H9 (cell line): ENCODE measurements at regions not wholly inside any gene's neighbourhood (a gene's known extent, or its start where the extent isn't known, plus 50 kb on each side); places are given as distances from the start of the nearest gene placed in this dataset.

Experiments used
- DNase-seq: peaks from one replicate; pipeline ENCODE4 v3.0.0-alpha.2; 2017
- H2AFZ ChIP-seq: one replicate; pipeline ENCODE4 v1.6.1; 2013; ENCODE audit warnings: mild to moderate bottlenecking, low read length, control low read depth, moderate library complexity
- H2AK5ac ChIP-seq: 2 replicates; pipeline ENCODE4 v1.6.1; 2013; ENCODE audit warnings: low read length, control low read depth, mixed read lengths; ENCODE audit not compliant: insufficient read length
- H2BK120ac ChIP-seq: one replicate; pipeline ENCODE4 v1.6.1; 2013; ENCODE audit warnings: low read depth, mild to moderate bottlenecking, low read length, control low read depth, inconsistent platforms; ENCODE audit not compliant: poor library complexity, severe bottlenecking
- H2BK12ac ChIP-seq: 2 replicates; pipeline ENCODE4 v1.6.1; 2013; ENCODE audit warnings: low read length, control low read depth, mixed read lengths, low read depth; ENCODE audit not compliant: insufficient read length
- H2BK15ac ChIP-seq: 2 replicates; pipeline ENCODE4 v1.6.1; 2013; ENCODE audit warnings: low read depth, low read length, control low read depth
- H2BK20ac ChIP-seq: one replicate; pipeline ENCODE4 v1.6.1; 2013; ENCODE audit warnings: low read depth, mild to moderate bottlenecking, low read length, control low read depth, inconsistent platforms; ENCODE audit not compliant: poor library complexity, severe bottlenecking
- H2BK5ac ChIP-seq: 2 replicates; pipeline ENCODE4 v1.6.1; 2013; ENCODE audit warnings: low read length, control low read depth, mixed read lengths; ENCODE audit not compliant: insufficient read length
- H3K14ac ChIP-seq: 2 replicates; pipeline ENCODE4 v1.6.1; 2013; ENCODE audit warnings: low read length, control low read depth; ENCODE audit not compliant: insufficient read depth
- H3K18ac ChIP-seq: 2 replicates; pipeline ENCODE4 v1.6.1; 2013; ENCODE audit warnings: low read depth, mild to moderate bottlenecking, mixed read lengths, low read length, control low read depth; ENCODE audit not compliant: insufficient read length
- H3K23ac ChIP-seq: 2 replicates; pipeline ENCODE4 v1.6.1; 2013; ENCODE audit warnings: low read length, control low read depth, mixed read lengths, low read depth; ENCODE audit not compliant: insufficient read length
- H3K23me2 ChIP-seq: 2 replicates; pipeline ENCODE4 v1.6.1; 2013; ENCODE audit warnings: low read depth, mild to moderate bottlenecking, mixed read lengths, low read length, control low read depth; ENCODE audit not compliant: insufficient read length, poor library complexity, severe bottlenecking
- H3K27ac ChIP-seq: 2 replicates; pipeline ENCODE4 v1.5.1; 2013; ENCODE audit warnings: low read length, control low read depth, mixed read lengths, low read depth; ENCODE audit not compliant: insufficient read length
- H3K27me3 ChIP-seq: 2 replicates; pipeline ENCODE4 v1.6.1; 2013; ENCODE audit warnings: low read length, control low read depth, inconsistent platforms; ENCODE audit not compliant: insufficient read depth
- H3K4ac ChIP-seq: 2 replicates; pipeline ENCODE4 v1.6.1; 2013; ENCODE audit warnings: low read depth, mild to moderate bottlenecking, control low read depth, inconsistent platforms, low read length, moderate library complexity
- H3K4me1 ChIP-seq: 2 replicates; pipeline ENCODE4 v1.6.1; 2013; ENCODE audit warnings: low read length, control low read depth, inconsistent platforms; ENCODE audit not compliant: insufficient read depth
- H3K4me2 ChIP-seq: 2 replicates; pipeline ENCODE4 v1.6.1; 2013; ENCODE audit warnings: low read length, control low read depth, mixed read lengths; ENCODE audit not compliant: insufficient read length, insufficient read depth
- H3K56ac ChIP-seq: 2 replicates; pipeline ENCODE4 v1.6.1; 2013; ENCODE audit warnings: low read depth, mild to moderate bottlenecking, mixed read lengths, low read length, control low read depth; ENCODE audit not compliant: insufficient read length
- H3K79me1 ChIP-seq: 2 replicates; pipeline ENCODE4 v1.6.1; 2013; ENCODE audit warnings: low read depth, mild to moderate bottlenecking, moderate library complexity, low read length, control low read depth, inconsistent platforms; ENCODE audit not compliant: insufficient read depth, poor library complexity, severe bottlenecking
- H3K79me2 ChIP-seq: 2 replicates; pipeline ENCODE4 v1.6.1; 2013; ENCODE audit warnings: low read length, control low read depth, inconsistent platforms; ENCODE audit not compliant: insufficient read depth
- H3K9ac ChIP-seq: 2 replicates; pipeline ENCODE4 v1.6.1; 2013; ENCODE audit warnings: low read length, control low read depth, mixed read lengths; ENCODE audit not compliant: insufficient read length; ENCODE audit errors: extremely low read depth
- H3K9me3 ChIP-seq: one replicate; pipeline ENCODE4 v1.6.1; 2013; ENCODE audit warnings: low read depth, low read length, inconsistent platforms; ENCODE audit not compliant: control insufficient read depth
- H3T11ph ChIP-seq: one replicate; pipeline ENCODE4 v1.6.1; 2013; ENCODE audit warnings: mild to moderate bottlenecking, low read length, control low read depth, inconsistent platforms
- H4K20me1 ChIP-seq: one replicate; pipeline ENCODE4 v1.6.1; 2013; ENCODE audit not compliant: control insufficient read depth, insufficient read length, insufficient read depth
- H4K5ac ChIP-seq: 2 replicates; pipeline ENCODE4 v1.6.1; 2013; ENCODE audit warnings: low read depth, mild to moderate bottlenecking, mixed read lengths, low read length, control low read depth; ENCODE audit not compliant: insufficient read length
- H4K8ac ChIP-seq: replicated peaks from 2 replicates; pipeline ENCODE4 v1.6.1; 2013; ENCODE audit warnings: low read length, control low read depth, mixed read lengths, low read depth; ENCODE audit not compliant: insufficient read length
- H4K91ac ChIP-seq: 2 replicates; pipeline ENCODE4 v1.6.1; 2013; ENCODE audit warnings: low read depth, mild to moderate bottlenecking, moderate library complexity, mixed read lengths, low read length, control low read depth; ENCODE audit not compliant: insufficient read length
- H3K27ac Mint-ChIP-seq, 3 experiments: 2 replicates in 2 of 3; 3 replicates in 1 of 3; pipeline ENCODE4 v1.8.0; 2020 to 2021; ENCODE audit warnings: mixed read lengths in 3 of 3, mild to moderate bottlenecking in 1 of 3, moderate library complexity in 1 of 3
- H3K27me3 Mint-ChIP-seq: 2 replicates; pipeline ENCODE4 v1.8.0; 2021; ENCODE audit warnings: low read depth, mild to moderate bottlenecking, moderate library complexity, mixed read lengths
- H3K36me3 Mint-ChIP-seq, 3 experiments: 2 replicates in 2 of 3; 3 replicates in 1 of 3; pipeline ENCODE4 v1.8.0; 2020 to 2021; ENCODE audit warnings: low read depth in 3 of 3, mixed read lengths in 3 of 3; ENCODE audit not compliant: insufficient read depth in 1 of 3
- H3K4me1 Mint-ChIP-seq, 2 experiments: 2 replicates each; pipeline ENCODE4 v1.8.0; 2020; ENCODE audit warnings: mixed read lengths in 2 of 2
- H3K4me3 Mint-ChIP-seq, 2 experiments: 2 replicates in 1 of 2; 3 replicates in 1 of 2; pipeline ENCODE4 v1.8.0; 2020 to 2021; ENCODE audit warnings: mild to moderate bottlenecking in 2 of 2, mixed read lengths in 2 of 2, moderate library complexity in 1 of 2
- H3K9me3 Mint-ChIP-seq, 2 experiments: 2 replicates in 1 of 2; 3 replicates in 1 of 2; pipeline ENCODE4 v1.8.0; 2020; ENCODE audit warnings: mild to moderate bottlenecking in 2 of 2, mixed read lengths in 2 of 2, moderate library complexity in 1 of 2
- CTCF ChIP-seq: fragments of 200-600 bp; sonication (generic); conservative IDR thresholded peaks from 3 replicates; pipeline ENCODE4 v1.8.0; 2021; ENCODE audit warnings: antibody characterized with exemption, mild to moderate bottlenecking
- WGBS: extraction: QIAGEN DNeasy Blood & Tissue Kit; methylation state at CpG from one replicate; pipeline ENCODE4 v1.1.7; 2013; ENCODE audit warnings: missing lambda C conversion rate, low lambda C conversion rate, mixed read lengths; ENCODE audit not compliant: insufficient read length; ENCODE audit errors: extremely low coverage; 5-methylcytosine and 5-hydroxymethylcytosine counted together

- H2BK5ac ChIP-seq: no peak overlapping the region
- no peak overlapping the region for H2AFZ ChIP-seq
- no peak overlapping the region for H2BK15ac ChIP-seq
- no peaks in the 10 kb centered on the region for H4K20me1 ChIP-seq
- H3K23ac ChIP-seq: no peak overlapping the region
- H3K9ac ChIP-seq: no peak overlapping the region
- Mint-ChIP-seq H3K9me3 (peaks cover 0 to 2% of the 10 kb centered on the region in 2 experiments; a peak in 3 of 5 replicates), H3K27me3 (no peaks in the 10 kb centered on the region), H3K36me3 (peaks cover 2 to 5% (median 2%) of the 10 kb centered on the region in 3 experiments; a peak in 5 of 7 replicates), H3K4me3 (no peak overlapping the region), H3K27ac (no peak overlapping the region), H3K4me1 (peaks cover 0 to 3% of the 10 kb centered on the region in 2 experiments; a peak in 1 of 4 replicates)
- H3K23me2 ChIP-seq: no peaks in the 10 kb centered on the region
- no peak for TF ChIP-seq CTCF
- H2BK120ac ChIP-seq: no peak overlapping the region
- no peak overlapping the region for H3K14ac ChIP-seq
- no peak overlapping the region for H2BK20ac ChIP-seq
- H3K4ac ChIP-seq: no peak overlapping the region
- H3K9me3 ChIP-seq: no peaks in the 10 kb centered on the region
- WGBS: no CpG with 5 or more reads among the region's 1 CpG
- H3K56ac ChIP-seq: no peak overlapping the region
- no peak overlapping the region for H2AK5ac ChIP-seq
- H3K27ac ChIP-seq: no peak overlapping the region
- no peak overlapping the region for H3K4me2 ChIP-seq
- H2BK12ac ChIP-seq: no peak overlapping the region
- no peak overlapping the region for H3K18ac ChIP-seq
- H3T11ph ChIP-seq: no peak overlapping the region
- no peaks in the 10 kb centered on the region for H3K4me1 ChIP-seq
- H4K5ac ChIP-seq: no peak overlapping the region
- H3K27me3 ChIP-seq: no peaks in the 10 kb centered on the region
- no peaks in the 10 kb centered on the region for H3K79me2 ChIP-seq
- H4K91ac ChIP-seq: no peak overlapping the region
- no peak overlapping the region for H4K8ac ChIP-seq
- DNase-seq: no peak
- no peaks in the 10 kb centered on the region for H3K79me1 ChIP-seq
These were observed 1565.6 kb upstream of the LRRTM1 start for GRCh38 chr2:81870119-81870518.
